ENCODE measurements at regions not wholly inside any gene's neighbourhood (a gene's known extent, or its start where the extent isn't known, plus 50 kb on each side); places are given as distances from the start of the nearest gene placed in this dataset.

DNA sequence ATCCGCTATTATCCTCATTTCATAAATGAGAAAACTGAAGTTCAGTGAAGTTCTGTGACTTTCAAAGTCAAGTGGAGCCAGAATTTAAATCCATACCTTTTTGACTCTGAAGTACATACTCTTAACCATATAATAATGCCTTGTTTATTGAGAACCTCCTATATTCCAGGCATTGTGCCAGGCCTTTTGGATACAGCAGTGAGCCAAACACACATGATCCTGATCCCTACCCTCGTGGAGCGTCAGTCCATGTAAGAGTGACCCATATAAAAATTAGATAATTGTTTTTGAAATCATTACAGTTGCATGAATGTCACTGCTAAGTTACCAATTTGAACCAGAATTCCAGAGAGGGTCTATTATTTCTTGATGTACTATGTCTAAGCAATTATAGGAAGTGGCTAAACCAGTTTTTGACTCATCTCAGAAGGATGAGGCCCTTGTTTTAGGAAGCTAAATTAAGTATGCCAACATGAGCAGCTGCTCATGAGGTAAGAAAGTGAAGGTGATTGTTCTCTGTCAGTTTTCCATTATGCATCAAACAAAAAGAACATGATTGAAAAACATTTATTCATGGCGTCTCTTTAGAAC lies 289.5 kb downstream of the GLUD2 start:
- CTCF ChIA-PET, result no interaction called here
- POLR2A ChIA-PET, result no interaction called here
- H3K27ac ChIP-seq (ENCODE audit: extremely low read depth, low read depth, low read length), result no peak overlapping the region

DNA sequence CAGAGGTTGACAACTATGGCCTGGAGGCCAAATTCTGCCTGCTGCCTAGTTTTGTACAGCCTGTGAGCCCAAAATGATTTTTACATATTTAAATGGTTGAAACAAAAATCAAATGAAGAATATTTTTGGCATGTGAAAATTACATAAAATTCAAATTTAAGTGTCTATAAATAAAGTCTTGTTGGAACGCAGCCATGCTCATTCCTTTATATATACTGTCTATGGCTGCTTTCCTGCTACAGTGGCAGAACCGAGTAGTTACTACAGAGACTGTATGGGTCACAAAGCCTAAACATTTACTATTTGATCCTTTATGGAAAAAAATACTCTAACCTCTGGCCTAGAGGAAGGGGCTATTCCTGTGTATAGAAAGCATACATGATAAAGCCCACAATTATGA lies 290.4 kb downstream of the GLUD2 start:
- ChIA-PET POLR2A (no interaction called here), CTCF (no interaction called here)
- no peak overlapping the region for H3K27ac ChIP-seq (ENCODE audit: extremely low read depth, low read depth, low read length)
- H3K9me3 ChIP-seq (ENCODE audit: control insufficient read depth, insufficient read depth, low read depth, low read length), result no peaks in the 10 kb centered on the region
- no peaks in the 10 kb centered on the region for H3K36me3 ChIP-seq (ENCODE audit: control insufficient read depth in 2 of 2, insufficient read depth in 1 of 2, low read length in 2 of 2)
- no peaks in the 10 kb centered on the region for H3K4me1 ChIP-seq (ENCODE audit: control insufficient read depth, insufficient read depth, low read length)
- H3K4me3 ChIP-seq (ENCODE audit: low read depth, low read length), result no peak overlapping the region
- no peak for TF ChIP-seq ZNF530 (tag by site-specific recombination; IDR thresholded peaks at IDR 0.05; ENCODE audit: low read depth)
- TF ChIP-seq GLI2 (tag by site-specific recombination; IDR thresholded peaks at IDR 0.05; ENCODE audit: borderline replicate concordance, low read depth), result no peak
- TF ChIP-seq ZNF426 (tag by site-specific recombination; IDR thresholded peaks at IDR 0.05), result no peak
- no peak for TF ChIP-seq ZFP41 (tag by site-specific recombination; IDR thresholded peaks at IDR 0.05; ENCODE audit: borderline replicate concordance)
- no peak for TF ChIP-seq KLF1 (tag by site-specific recombination; IDR thresholded peaks at IDR 0.05)
- TF ChIP-seq, protein P1, sequence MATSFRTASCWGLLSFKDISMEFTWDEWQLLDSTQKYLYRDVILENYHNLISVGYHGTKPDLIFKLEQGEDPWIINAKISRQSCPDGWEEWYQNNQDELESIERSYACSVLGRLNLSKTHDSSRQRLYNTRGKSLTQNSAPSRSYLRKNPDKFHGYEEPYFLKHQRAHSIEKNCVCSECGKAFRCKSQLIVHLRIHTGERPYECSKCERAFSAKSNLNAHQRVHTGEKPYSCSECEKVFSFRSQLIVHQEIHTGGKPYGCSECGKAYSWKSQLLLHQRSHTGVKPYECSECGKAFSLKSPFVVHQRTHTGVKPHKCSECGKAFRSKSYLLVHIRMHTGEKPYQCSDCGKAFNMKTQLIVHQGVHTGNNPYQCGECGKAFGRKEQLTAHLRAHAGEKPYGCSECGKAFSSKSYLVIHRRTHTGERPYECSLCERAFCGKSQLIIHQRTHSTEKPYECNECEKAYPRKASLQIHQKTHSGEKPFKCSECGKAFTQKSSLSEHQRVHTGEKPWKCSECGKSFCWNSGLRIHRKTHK (tag by site-specific recombination; IDR thresholded peaks at IDR 0.05), result no peak
- no peak for TF ChIP-seq ZNF544 (tag by site-specific recombination; IDR thresholded peaks at IDR 0.05)
- no peak for TF ChIP-seq ZFP37 (tag by site-specific recombination; IDR thresholded peaks at IDR 0.05)

More for the DNA sequence above, 289.5 kb downstream of the GLUD2 start:
- TF ChIP-seq KLF8 (tag by site-specific recombination; IDR thresholded peaks at IDR 0.05), result no peak
- TF ChIP-seq ZSCAN30 (tag by site-specific recombination; IDR thresholded peaks at IDR 0.05), result no peak
- TF ChIP-seq, protein P1 (tag by site-specific recombination; IDR thresholded peaks at IDR 0.05), result no peak
- no peak for TF ChIP-seq PRDM1 (tag by site-specific recombination; IDR thresholded peaks at IDR 0.05)
- no peak for TF ChIP-seq ZNF121 (tag by site-specific recombination; IDR thresholded peaks at IDR 0.05)
- TF ChIP-seq ZBTB8A (tag by site-specific recombination; IDR thresholded peaks at IDR 0.05), result no peak
- no peak for TF ChIP-seq ZNF175 (tag by site-specific recombination; IDR thresholded peaks at IDR 0.05)
- TF ChIP-seq ZNF138 (tag by site-specific recombination; IDR thresholded peaks at IDR 0.05; ENCODE audit: borderline replicate concordance), result no peak
- no peak for TF ChIP-seq ZNF394 (tag by site-specific recombination; IDR thresholded peaks at IDR 0.05; ENCODE audit: borderline replicate concordance)
- TF ChIP-seq SP7 (tag by site-specific recombination; IDR thresholded peaks at IDR 0.05), result no peak
- TF ChIP-seq ZNF549 (tag by site-specific recombination; IDR thresholded peaks at IDR 0.05), result no peak
- no peak for TF ChIP-seq ZNF654 (tag by site-specific recombination; IDR thresholded peaks at IDR 0.05; ENCODE audit: low read depth)
- no peak for TF ChIP-seq ZNF335 (tag by site-specific recombination; conservative IDR thresholded peaks at IDR 0.05)
- TF ChIP-seq ZNF48 (tag by site-specific recombination; IDR thresholded peaks at IDR 0.05), result no peak
- TF ChIP-seq, protein P2, sequence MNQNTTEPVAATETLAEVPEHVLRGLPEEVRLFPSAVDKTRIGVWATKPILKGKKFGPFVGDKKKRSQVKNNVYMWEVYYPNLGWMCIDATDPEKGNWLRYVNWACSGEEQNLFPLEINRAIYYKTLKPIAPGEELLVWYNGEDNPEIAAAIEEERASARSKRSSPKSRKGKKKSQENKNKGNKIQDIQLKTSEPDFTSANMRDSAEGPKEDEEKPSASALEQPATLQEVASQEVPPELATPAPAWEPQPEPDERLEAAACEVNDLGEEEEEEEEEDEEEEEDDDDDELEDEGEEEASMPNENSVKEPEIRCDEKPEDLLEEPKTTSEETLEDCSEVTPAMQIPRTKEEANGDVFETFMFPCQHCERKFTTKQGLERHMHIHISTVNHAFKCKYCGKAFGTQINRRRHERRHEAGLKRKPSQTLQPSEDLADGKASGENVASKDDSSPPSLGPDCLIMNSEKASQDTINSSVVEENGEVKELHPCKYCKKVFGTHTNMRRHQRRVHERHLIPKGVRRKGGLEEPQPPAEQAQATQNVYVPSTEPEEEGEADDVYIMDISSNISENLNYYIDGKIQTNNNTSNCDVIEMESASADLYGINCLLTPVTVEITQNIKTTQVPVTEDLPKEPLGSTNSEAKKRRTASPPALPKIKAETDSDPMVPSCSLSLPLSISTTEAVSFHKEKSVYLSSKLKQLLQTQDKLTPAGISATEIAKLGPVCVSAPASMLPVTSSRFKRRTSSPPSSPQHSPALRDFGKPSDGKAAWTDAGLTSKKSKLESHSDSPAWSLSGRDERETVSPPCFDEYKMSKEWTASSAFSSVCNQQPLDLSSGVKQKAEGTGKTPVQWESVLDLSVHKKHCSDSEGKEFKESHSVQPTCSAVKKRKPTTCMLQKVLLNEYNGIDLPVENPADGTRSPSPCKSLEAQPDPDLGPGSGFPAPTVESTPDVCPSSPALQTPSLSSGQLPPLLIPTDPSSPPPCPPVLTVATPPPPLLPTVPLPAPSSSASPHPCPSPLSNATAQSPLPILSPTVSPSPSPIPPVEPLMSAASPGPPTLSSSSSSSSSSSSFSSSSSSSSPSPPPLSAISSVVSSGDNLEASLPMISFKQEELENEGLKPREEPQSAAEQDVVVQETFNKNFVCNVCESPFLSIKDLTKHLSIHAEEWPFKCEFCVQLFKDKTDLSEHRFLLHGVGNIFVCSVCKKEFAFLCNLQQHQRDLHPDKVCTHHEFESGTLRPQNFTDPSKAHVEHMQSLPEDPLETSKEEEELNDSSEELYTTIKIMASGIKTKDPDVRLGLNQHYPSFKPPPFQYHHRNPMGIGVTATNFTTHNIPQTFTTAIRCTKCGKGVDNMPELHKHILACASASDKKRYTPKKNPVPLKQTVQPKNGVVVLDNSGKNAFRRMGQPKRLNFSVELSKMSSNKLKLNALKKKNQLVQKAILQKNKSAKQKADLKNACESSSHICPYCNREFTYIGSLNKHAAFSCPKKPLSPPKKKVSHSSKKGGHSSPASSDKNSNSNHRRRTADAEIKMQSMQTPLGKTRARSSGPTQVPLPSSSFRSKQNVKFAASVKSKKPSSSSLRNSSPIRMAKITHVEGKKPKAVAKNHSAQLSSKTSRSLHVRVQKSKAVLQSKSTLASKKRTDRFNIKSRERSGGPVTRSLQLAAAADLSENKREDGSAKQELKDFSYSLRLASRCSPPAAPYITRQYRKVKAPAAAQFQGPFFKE (tag by site-specific recombination; IDR thresholded peaks at IDR 0.05; ENCODE audit: borderline replicate concordance), result no peak
- no peak for TF ChIP-seq WT1 (tag by site-specific recombination; IDR thresholded peaks at IDR 0.05)
- no peak for TF ChIP-seq ZNF501 (tag by site-specific recombination; IDR thresholded peaks at IDR 0.05)
- TF ChIP-seq, protein P3, sequence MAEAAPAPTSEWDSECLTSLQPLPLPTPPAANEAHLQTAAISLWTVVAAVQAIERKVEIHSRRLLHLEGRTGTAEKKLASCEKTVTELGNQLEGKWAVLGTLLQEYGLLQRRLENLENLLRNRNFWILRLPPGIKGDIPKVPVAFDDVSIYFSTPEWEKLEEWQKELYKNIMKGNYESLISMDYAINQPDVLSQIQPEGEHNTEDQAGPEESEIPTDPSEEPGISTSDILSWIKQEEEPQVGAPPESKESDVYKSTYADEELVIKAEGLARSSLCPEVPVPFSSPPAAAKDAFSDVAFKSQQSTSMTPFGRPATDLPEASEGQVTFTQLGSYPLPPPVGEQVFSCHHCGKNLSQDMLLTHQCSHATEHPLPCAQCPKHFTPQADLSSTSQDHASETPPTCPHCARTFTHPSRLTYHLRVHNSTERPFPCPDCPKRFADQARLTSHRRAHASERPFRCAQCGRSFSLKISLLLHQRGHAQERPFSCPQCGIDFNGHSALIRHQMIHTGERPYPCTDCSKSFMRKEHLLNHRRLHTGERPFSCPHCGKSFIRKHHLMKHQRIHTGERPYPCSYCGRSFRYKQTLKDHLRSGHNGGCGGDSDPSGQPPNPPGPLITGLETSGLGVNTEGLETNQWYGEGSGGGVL (tag by site-specific recombination; IDR thresholded peaks at IDR 0.05), result no peak
- no peak for TF ChIP-seq ZNF16 (tag by site-specific recombination; IDR thresholded peaks at IDR 0.05; ENCODE audit: low read depth)
- TF ChIP-seq ZNF266 (tag by site-specific recombination; IDR thresholded peaks at IDR 0.05; ENCODE audit: low read depth), result no peak
- Histone ChIP-seq H3K36me3 (ENCODE audit: control insufficient read depth in 2 of 2, insufficient read depth in 1 of 2, low read length in 2 of 2) (no peaks in the 10 kb centered on the region), H3K4me3 (ENCODE audit: low read depth, low read length) (no peak overlapping the region), H3K4me1 (ENCODE audit: control insufficient read depth, insufficient read depth, low read length) (no peaks in the 10 kb centered on the region), H3K9me3 (ENCODE audit: control insufficient read depth, insufficient read depth, low read depth, low read length) (no peaks in the 10 kb centered on the region)
